Activated CD4-positive, alpha-beta T cell treated with anti-CD3 and anti-CD28 coated beads, Interleukin-2, amount 50 U/mL, for 16 hours (primary cell): ENCODE measurements at regions not wholly inside any gene's neighbourhood (a gene's known extent, or its start where the extent isn't known, plus 50 kb on each side); places are given as distances from the start of the nearest gene placed in this dataset.

Source experiments
- DNase-seq: peaks from one replicate; pipeline ENCODE4 v3.0.0-alpha.2; 2020

GRCh38 chr6:84414531-84414930 is 187.1 kb upstream of the CEP162 start:
- no peak for DNase-seq

DNA sequence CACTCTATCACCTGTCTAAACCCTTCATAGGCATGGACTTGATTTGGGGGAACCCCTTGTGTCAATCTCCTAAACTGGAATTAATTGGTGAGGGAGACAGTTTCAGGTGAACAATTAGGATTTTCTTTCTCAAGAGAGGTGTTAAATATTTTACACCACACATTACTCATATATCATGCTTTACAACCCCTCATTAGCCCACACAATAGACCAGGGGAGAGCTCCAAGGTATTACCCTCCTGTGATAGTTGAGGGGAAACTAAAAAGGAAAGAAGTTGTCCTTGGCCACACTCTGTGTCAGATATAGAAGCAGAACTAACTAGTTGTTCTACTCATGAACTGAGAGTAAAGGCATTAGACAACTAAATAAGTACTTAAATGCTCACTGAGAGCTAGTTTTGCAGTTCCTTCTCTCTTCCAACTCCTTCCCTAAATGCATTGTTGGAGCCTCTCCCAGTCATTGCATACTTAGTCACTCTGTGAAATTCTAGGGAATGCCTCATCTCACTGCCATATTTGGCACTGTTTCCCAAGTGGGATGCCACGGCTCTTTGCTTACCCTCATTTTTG is 183.7 kb upstream of the CEP162 start:
- DNase-seq: no peak

- DNase-seq: no peak
Measured at GRCh38 chr6:84409911-84410310, 182.5 kb upstream of the CEP162 start.

DNA sequence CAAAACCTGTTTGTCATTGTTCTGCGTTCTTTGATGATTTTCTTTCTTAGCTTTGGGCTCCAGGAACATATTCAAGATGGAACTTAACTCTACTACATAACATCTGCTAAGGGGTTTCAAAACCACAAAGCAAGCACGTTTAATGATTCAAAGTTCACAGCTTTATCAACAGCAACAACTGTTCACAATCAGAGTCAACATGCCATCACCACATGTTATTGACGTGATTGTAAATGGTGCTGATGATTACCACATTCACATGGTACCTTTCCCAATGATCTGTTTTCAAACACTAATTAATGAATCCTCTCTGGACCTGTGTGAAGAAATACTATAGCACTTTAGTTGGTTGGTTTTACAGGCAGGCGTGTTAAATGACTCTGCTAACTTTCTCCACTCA is 180.6 kb upstream of the CEP162 start:
- DNase-seq: no peak

- DNase-seq: no peak
Measured at GRCh38 chr6:84403545-84403944, 176.1 kb upstream of the CEP162 start.

GRCh38 chr6:84399003-84399402 is 171.6 kb upstream of the CEP162 start:
- DNase-seq: no peak

GRCh38 chr6:84392261-84392660 is 164.8 kb upstream of the CEP162 start:
- DNase-seq: no peak

DNA sequence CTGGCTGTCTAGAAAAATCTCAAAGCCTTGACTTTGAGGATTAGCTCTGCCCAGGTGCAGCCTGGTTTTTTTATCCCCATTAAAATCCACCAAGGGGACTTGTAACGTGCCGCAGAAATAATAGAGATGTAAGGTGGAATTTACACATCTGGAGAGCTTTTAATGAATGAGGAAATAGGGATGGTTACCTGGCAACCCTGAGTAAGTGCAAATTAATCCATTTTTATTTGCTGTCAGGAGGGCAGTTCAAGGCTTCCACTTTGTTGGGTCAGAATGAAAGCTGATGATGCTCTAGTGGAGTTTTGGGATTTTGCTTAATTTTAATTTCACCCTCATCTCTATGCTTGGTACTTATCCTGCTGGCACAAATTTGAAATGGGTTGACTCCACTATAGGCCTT is 163.4 kb upstream of the CEP162 start:
- DNase-seq: no peak

DNA sequence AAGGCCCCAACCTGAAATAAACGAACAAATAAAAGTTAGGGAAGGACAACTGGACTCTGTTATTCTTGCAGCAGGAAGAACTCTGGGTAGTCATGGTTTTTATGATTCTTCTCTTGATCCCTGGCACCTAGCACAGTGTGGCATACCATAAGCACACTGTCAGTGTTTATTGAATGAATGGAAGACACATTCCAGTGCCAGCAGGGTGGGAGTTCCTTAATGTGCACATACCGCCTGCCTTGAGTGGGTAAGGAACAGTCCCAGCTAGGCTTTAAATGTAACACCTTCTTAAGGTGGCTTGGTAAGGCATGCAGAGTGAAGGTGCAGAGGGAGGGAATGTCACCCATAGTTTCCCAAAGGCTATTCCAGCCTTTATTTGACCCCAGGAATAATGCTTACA is 162.9 kb upstream of the CEP162 start:
- no peak for DNase-seq

- no peak for DNase-seq
Measured at GRCh38 chr6:84379142-84379541, 151.7 kb upstream of the CEP162 start.

- no peak for DNase-seq
Measured at GRCh38 chr6:84372290-84372689, 144.8 kb upstream of the CEP162 start.

- DNase-seq: no peak
Measured at GRCh38 chr6:84371681-84372080, 144.2 kb upstream of the CEP162 start.

- no peak for DNase-seq
Measured at GRCh38 chr6:84362193-84362821, 134.9 kb upstream of the CEP162 start.

DNA sequence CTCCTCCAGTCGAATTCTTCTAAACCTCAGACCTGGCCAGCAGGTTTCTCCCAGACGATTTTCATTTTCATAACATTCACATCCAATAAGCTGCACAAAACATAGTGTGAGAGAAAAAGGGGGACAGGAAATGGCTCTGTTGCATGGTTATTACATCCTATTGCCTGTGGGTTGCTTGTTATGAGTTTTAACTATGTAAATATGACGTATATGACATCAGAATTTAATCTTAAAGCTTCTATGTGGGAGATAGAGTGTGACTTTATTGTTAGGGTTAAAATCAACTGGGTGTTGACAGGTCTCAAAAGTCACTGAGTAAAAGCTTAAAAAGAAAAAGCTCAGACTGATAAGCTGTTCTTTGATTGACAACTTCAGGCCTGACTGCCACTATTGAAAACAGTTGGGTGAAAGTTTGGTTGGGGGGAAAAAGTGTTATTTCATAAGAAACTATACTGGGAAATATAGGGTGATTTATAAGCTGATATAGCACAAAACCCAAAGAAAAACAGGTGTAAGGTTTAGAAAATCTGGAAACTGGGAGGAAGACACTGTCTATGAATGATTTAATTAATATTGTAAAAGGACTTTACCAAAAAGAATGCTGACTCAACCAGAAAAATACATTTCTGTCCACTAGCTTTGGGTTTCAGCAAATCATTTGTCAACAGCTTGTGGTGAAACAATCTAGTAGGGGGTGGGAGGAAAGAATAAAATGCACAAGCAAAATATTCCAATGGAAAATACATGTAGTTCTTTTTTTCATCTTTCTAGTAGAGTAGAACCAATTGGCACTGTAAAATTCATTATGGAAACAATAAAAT is 134.1 kb upstream of the CEP162 start:
- no peak for DNase-seq

DNA sequence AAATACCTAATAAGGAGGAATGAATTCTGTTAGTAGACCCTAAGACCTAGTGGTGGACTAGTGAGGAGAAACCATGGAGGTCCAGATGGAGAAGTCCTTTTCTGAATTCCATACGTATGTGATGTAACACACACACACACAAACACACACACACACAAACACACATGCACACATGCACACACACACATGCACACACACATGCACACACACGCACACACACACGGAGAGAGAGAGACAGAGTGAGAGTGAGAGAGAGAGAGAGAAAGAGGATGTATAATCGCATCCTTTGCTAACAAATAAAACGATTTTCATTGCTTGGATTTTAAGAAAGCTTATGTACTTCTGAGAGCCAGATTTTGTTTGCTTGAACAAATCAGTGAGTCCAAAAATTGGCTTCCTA is 132.6 kb upstream of the CEP162 start:
- no peak for DNase-seq

DNA sequence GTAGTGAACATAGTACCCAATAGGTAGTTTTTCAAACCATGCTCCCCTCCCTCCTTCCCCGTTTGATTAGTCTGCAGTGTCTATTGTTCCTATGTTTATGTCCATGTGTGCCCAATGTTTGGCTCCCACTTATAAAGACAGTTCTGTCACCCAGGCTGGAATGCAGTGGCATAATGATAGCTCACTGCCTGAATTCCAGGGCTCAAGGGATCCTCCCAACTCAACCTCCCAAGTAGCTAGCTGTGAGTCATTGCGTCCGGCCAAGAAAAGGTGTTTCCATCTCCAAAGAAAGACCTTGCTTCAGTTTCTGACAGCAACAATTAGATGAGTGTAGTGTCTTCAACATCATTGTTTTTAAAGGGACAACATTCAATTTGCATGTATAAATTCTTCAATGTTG is 131.1 kb upstream of the CEP162 start:
- no peak for DNase-seq

DNA sequence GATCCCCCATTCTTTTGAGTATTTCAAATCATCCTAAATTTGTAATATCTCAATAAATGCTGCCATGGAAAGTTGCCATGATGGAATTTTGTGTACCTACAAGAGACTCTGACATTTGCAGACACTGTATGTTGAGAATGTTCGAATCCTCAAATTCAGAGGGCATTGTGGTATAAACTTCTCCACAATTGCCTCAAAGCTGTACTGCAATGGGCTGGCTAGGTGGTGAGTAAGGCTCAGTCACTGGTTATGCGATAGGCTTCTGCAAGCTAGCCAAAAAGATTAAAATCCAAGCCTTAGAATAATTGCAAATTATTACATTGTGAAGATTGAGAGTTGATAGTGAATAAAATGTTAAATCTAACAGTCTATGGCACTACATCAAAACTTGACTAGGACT is 130.2 kb upstream of the CEP162 start:
- DNase-seq: no peak

- no peak for DNase-seq
Measured at GRCh38 chr6:84356907-84357306, 129.5 kb upstream of the CEP162 start.

GRCh38 chr6:84353459-84354423 is 126.3 kb upstream of the CEP162 start:
- DNase-seq: no peak

- no peak for DNase-seq
Measured at GRCh38 chr6:84350397-84350796, 123.0 kb upstream of the CEP162 start.

- DNase-seq: no peak
Measured at GRCh38 chr6:84349542-84349941, 122.1 kb upstream of the CEP162 start.

DNA sequence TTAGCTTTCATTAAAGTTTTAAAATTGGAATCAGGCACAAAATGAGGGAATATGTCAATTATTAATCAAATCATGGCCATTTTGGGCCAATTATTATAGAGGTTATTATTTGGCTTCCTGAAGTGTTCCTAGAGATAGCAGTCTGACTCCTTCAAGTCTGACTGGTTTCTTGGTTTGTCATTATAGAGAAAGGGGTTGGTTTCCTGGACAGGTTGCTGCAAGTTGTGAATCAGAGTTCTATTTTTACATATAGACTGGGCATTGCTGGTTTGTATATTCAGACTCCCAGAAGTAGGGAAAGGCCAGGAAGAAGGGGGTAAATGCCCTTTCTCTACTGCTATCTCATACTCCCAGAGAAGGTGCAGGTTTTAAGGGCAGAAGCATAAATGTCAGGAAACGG is 121.4 kb upstream of the CEP162 start:
- DNase-seq: no peak

DNA sequence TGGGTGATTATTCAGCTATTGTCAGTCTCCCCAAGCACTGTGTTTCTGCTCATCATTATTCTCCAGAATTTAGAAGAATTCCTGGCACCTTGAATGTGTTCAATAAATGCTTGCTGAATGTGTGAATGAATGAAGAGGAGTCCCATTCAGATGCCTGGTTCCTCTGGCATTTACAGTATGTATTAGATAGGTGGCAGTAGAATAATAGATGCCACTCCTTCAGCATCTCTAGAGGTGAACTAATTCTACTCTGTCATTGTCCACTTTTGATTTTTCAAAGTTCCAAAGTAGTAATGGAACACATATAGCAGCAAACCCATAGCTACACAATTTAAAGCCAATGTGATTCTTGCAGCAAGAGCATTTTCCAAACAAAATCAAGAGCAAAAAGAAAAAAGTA is 118.9 kb upstream of the CEP162 start:
- no peak for DNase-seq
